Keratinocyte (primary cell): ENCODE measurements at regions not wholly inside any gene's neighbourhood (a gene's known extent, or its start where the extent isn't known, plus 50 kb on each side); places are given as distances from the start of the nearest gene placed in this dataset.

ENCODE experiments used
- DNase-seq: peaks from one replicate; pipeline ENCODE4 v3.0.0-alpha.2; 2011; ENCODE audit warnings: low read depth, missing footprints, low spot score
- FAIRE-seq: peaks from 2 replicates; lab custom pipeline; 2011; peaks lifted over from hg19 to GRCh38; lab: Jason Lieb, UNC
- H2AFZ ChIP-seq: 2 replicates; pipeline ENCODE4 v1.6.0; 2012; ENCODE audit warnings: low read length, control low read depth, inconsistent platforms; ENCODE audit not compliant: control insufficient read depth
- H3K27ac ChIP-seq: 2 replicates; pipeline ENCODE4 v1.5.1; 2011; ENCODE audit warnings: low read length; ENCODE audit not compliant: control insufficient read depth, insufficient read depth
- H3K27me3 ChIP-seq: 3 replicates; pipeline ENCODE4 v1.6.0; 2011; ENCODE audit warnings: low read length; ENCODE audit not compliant: control insufficient read depth, insufficient read depth; ENCODE audit errors: extremely low read depth
- H3K36me3 ChIP-seq, 2 experiments: 2 replicates in 1 of 2; 3 replicates in 1 of 2; pipeline ENCODE4 v1.5.1; 2011; ENCODE audit warnings: low read length in 2 of 2, mild to moderate bottlenecking in 1 of 2; ENCODE audit not compliant: control insufficient read depth in 2 of 2, insufficient read depth in 2 of 2; ENCODE audit errors: extremely low read depth in 1 of 2
- H3K4me1 ChIP-seq: 3 replicates; pipeline ENCODE4 v1.5.1; 2011; ENCODE audit warnings: low read length; ENCODE audit not compliant: control insufficient read depth, insufficient read depth; ENCODE audit errors: extremely low read depth
- H3K4me2 ChIP-seq: 3 replicates; pipeline ENCODE4 v1.6.0; 2011; ENCODE audit warnings: low read depth, low read length; ENCODE audit not compliant: control insufficient read depth, insufficient read depth; ENCODE audit errors: extremely low read depth
- H3K4me3 ChIP-seq, 3 experiments: fragments of 200-600 bp in 1 of 3; sonication (generic) in 1 of 3; 2 replicates in 2 of 3; 3 replicates in 1 of 3; pipeline ENCODE4 v1.5.1; 2011 to 2016; ENCODE audit warnings: low read length in 3 of 3, mild to moderate bottlenecking in 3 of 3, control low read depth in 2 of 3, inconsistent platforms in 1 of 3, low read depth in 1 of 3, mixed read lengths in 1 of 3, mixed run types in 1 of 3, moderate library complexity in 1 of 3; ENCODE audit not compliant: control insufficient read depth in 2 of 3, insufficient read depth in 2 of 3; ENCODE audit errors: extremely low read depth in 1 of 3
- H3K79me2 ChIP-seq: 2 replicates; pipeline ENCODE4 v1.6.0; 2012; ENCODE audit warnings: low read length; ENCODE audit not compliant: control insufficient read depth, insufficient read depth
- H3K9ac ChIP-seq: 3 replicates; pipeline ENCODE4 v1.6.0; 2011; ENCODE audit warnings: low read length; ENCODE audit not compliant: control insufficient read depth, insufficient read depth; ENCODE audit errors: extremely low read depth
- H3K9me1 ChIP-seq: 3 replicates; pipeline ENCODE4 v1.6.0; 2011; ENCODE audit warnings: low read length; ENCODE audit not compliant: control insufficient read depth, insufficient read depth; ENCODE audit errors: extremely low read depth
- H3K9me3 ChIP-seq: 2 replicates; pipeline ENCODE4 v1.5.1; 2012; ENCODE audit warnings: low read depth, low read length; ENCODE audit not compliant: control insufficient read depth
- H4K20me1 ChIP-seq: 3 replicates; pipeline ENCODE4 v1.6.0; 2011; ENCODE audit warnings: low read length; ENCODE audit not compliant: control insufficient read depth, insufficient read depth; ENCODE audit errors: extremely low read depth
- CTCF ChIP-seq, 3 experiments: IDR thresholded peaks in 1 of 3; conservative IDR thresholded peaks in 1 of 3; optimal IDR thresholded peaks in 1 of 3; 2 replicates in 2 of 3; 3 replicates in 1 of 3; pipeline versions ENCODE3 to v1.5.1; 2011; ENCODE audit warnings: low read length in 3 of 3, mild to moderate bottlenecking in 3 of 3, moderate library complexity in 2 of 3, control low read depth in 1 of 3, inconsistent platforms in 1 of 3; ENCODE audit not compliant: insufficient read depth in 2 of 3; ENCODE audit errors: extremely low read depth in 1 of 3
- EZH2 ChIP-seq: IDR thresholded peaks from one replicate; pipeline ENCODE4 v1.6.1; 2012; ENCODE audit warnings: inconsistent platforms, mild to moderate bottlenecking, low read length, moderate library complexity
- dilution Hi-C: fragments of 300-500 bp; cut with MboI; formaldehyde crosslinking; loops from one replicate; pipeline ENCODE4 v1.7.0; 2020; ENCODE audit warnings: low sequenced_read_pairs; ENCODE audit not compliant: extremely low pct_ligation_motif_present

GRCh38 chrX:114332766-114333165, 251.1 kb upstream of the HTR2C start:
- Histone ChIP-seq H3K4me1 (no peaks in the 10 kb centered on the region), H3K27ac (no peak overlapping the region), H2AFZ (no peak overlapping the region), H3K27me3 (no peaks in the 10 kb centered on the region), H3K79me2 (no peaks in the 10 kb centered on the region), H3K9me3 (no peaks in the 10 kb centered on the region), H3K4me2 (no peak overlapping the region), H4K20me1 (no peaks in the 10 kb centered on the region), H3K9me1 (no peaks in the 10 kb centered on the region), H3K36me3 (no peaks in the 10 kb centered on the region), H3K9ac (no peak overlapping the region), H3K4me3 (no peak overlapping the region)
- TF ChIP-seq CTCF (optimal IDR thresholded peaks at IDR 0.05 in 1 of 3, IDR thresholded peaks at IDR 0.05 in 1 of 3, conservative IDR thresholded peaks at IDR 0.05 in 1 of 3; ENCODE audit: extremely low read depth in 1 of 3, insufficient read depth in 2 of 3, low read length in 3 of 3) (no peak), EZH2 (no peak)
- no peak for FAIRE-seq
- no peak for DNase-seq
- dilution Hi-C loops = no loop called here

GRCh38 chrX:114334473-114334982, 249.4 kb upstream of the HTR2C start:
- Histone ChIP-seq H4K20me1 (no peaks in the 10 kb centered on the region), H3K79me2 (no peaks in the 10 kb centered on the region), H3K27ac (no peak overlapping the region), H3K4me3 (no peak overlapping the region), H3K36me3 (no peaks in the 10 kb centered on the region), H3K4me1 (no peaks in the 10 kb centered on the region), H3K9me3 (no peaks in the 10 kb centered on the region), H3K27me3 (no peaks in the 10 kb centered on the region), H3K4me2 (no peak overlapping the region), H3K9me1 (no peaks in the 10 kb centered on the region), H3K9ac (no peak overlapping the region), H2AFZ (no peak overlapping the region)
- FAIRE-seq (no peak), DNase-seq (no peak)
- no peak for TF ChIP-seq EZH2
- no peak for TF ChIP-seq CTCF (optimal IDR thresholded peaks at IDR 0.05 in 1 of 3, IDR thresholded peaks at IDR 0.05 in 1 of 3, conservative IDR thresholded peaks at IDR 0.05 in 1 of 3; ENCODE audit: extremely low read depth in 1 of 3, insufficient read depth in 2 of 3, low read length in 3 of 3)
- dilution Hi-C loops = no loop called here
